Right lung (tissue), 2 donors: ENCODE measurements at regions not wholly inside any gene's neighbourhood (a gene's known extent, or its start where the extent isn't known, plus 50 kb on each side); places are given as distances from the start of the nearest gene placed in this dataset.

Source experiments
- DNase-seq, 2 donors: peaks; one replicate each; pipeline ENCODE4 v3.0.0-alpha.2; 2013

DNA sequence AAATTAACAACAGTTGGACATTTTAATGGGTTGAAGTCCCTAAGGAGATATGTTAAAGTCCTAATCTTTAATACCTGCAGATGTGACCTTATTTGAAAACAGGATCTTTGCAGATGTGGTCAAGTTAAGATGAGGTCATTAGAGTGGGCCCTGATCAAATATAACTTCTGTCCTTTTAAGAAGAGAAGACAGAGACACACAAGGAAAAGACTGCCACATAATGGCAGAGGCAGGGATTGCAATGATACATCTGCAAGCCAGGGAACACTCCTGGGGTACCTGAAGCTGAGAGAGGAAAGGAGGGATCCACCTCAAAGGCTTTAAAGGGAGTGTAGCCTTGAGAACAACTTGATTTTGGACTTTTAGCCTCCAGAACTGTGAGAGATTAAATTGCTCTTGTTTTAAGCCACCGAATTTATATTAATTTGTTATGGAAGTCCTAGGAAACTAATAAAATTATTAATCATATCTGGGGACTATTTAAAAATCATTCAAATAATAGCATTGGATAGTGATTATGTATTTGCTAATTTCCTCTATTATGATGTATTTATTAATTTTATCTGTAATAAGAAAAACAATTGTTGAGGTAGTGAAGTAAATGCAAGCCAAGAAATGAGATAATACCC is 700.0 kb upstream of the PCDH15 start:
- DNase-seq, result peak; percentile 4 to 10

GRCh38 chr10:55497893-55498499 is 697.0 kb upstream of the PCDH15 start:
- no peak for DNase-seq

DNA sequence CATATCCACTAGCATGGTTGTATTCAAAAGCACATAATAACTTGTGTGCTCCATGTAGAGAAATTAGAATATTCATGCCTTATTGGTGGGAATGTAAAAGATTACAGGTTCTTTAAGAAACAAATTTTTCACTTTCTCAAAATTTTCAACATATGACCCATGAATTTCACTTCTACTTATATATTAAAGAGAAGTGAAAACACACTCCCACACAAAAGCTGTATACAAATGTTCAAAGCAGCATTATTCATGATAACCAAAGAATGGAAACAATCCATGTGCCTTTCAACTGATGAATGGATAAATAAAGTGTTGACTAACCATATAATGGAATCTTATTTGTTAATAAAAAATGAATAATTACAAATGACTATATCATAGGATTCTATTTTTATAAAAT is 694.5 kb upstream of the PCDH15 start:
- no peak for DNase-seq

DNA sequence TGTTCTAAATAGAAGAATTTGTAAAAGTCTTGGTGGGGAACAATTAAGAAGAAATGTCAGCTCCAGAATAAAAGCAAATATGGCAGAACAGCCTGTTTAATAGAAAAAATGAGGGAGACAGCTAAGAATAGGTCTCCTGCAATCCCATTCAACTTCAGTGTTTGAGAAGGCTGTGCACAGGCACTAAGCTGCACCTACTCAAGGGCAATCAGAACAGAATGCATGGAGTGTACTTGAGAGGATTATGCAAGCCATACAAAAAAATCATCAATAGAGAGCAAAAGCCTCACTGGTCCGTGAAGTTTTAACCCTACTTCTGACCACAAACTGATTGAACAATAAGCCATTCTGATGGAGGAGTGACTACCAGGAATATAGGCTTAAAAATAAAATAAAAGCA is 690.7 kb upstream of the PCDH15 start:
- DNase-seq, result no peak

GRCh38 chr10:55485827-55486226 is 684.8 kb upstream of the PCDH15 start:
- DNase-seq, result no peak

GRCh38 chr10:55476129-55476528 is 675.1 kb upstream of the PCDH15 start:
- DNase-seq, result no peak

- DNase-seq, result no peak
Measured at GRCh38 chr10:55474258-55474657, 673.2 kb upstream of the PCDH15 start.

DNA sequence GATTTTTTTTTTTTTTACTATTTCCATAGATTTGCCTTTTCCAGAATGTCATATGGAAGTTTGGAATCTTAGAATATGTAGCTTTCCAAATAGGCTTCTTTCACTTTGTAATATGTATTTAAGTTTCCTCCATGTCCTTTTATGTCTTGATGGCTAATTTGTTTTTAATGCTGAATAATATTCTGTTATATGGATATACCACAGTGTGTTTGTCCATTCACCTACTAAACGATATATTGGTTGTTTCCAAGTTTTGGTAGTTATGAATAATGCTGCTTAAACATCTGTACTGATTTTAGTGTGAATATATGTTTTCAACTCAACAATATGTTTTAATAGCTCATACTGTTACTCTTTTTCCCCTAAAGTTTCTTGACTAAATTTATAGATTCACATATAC is 669.8 kb upstream of the PCDH15 start:
- no peak for DNase-seq

DNA sequence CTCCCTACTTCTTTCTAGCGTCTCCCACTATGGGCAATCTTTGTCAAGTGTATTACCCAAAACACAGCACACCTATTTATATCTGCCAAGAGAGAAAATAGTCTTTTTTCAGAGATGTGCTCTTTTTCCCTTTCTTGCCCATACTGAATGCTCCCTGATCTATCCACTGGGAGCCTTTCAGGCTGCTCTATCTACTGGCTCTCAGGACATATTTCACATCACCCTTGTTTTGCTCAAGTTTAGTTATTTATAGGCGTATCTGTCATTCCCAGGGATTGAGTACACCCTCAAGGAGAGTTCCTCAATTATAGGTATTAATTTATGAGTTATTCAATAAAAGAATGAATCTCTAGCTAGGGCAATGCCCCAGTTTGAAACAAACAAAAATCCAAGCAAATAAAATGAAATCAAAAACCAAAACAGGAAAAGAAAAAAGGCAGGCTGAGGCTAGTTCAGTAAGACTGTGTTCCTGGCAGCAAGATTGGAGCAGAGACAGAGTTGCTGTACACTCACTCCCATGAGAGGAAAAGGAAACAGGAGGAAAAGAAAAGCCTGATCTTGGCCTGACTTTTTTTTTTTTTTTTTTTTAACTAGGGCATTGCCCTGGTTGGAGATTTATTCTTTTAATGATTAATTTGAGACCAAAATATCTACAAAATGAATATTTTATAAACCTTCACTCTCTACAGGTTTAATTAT is 665.9 kb upstream of the PCDH15 start:
- DNase-seq, result no peak

- no peak for DNase-seq
Measured at GRCh38 chr10:55464083-55464482, 663.1 kb upstream of the PCDH15 start.

GRCh38 chr10:55460008-55460407 is 659.0 kb upstream of the PCDH15 start:
- DNase-seq, result no peak

- peak; percentile 6 to 8 for DNase-seq
Measured at GRCh38 chr10:55449981-55450380, 649.0 kb upstream of the PCDH15 start.

DNA sequence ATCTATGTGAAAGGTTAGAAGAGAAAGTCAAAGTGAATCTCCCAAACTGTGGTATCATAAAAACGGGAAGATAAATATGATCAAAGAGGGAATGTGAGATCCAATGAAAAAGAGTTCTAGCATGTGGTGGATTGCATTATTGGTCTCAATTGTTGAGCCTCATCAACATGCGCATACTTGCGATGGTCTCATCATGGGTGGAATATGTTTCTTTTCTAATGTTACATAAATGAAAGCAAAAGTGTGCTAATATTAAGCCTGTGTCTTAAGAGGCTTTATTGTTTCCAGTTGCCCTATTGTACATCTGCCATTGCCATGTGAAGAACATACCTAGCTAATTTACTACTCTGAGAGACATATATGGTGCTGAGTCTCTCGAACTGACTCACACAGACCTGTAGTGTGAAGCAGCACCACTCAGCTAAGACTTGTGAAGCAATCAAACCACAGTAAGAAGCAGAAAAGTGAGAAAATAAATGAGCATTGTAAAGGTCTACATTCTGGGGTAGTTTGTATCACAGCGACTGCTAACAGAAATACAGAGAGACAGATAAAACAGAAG is 645.5 kb upstream of the PCDH15 start:
- DNase-seq, result no peak

GRCh38 chr10:55441777-55442176 is 640.7 kb upstream of the PCDH15 start:
- DNase-seq, result no peak

DNA sequence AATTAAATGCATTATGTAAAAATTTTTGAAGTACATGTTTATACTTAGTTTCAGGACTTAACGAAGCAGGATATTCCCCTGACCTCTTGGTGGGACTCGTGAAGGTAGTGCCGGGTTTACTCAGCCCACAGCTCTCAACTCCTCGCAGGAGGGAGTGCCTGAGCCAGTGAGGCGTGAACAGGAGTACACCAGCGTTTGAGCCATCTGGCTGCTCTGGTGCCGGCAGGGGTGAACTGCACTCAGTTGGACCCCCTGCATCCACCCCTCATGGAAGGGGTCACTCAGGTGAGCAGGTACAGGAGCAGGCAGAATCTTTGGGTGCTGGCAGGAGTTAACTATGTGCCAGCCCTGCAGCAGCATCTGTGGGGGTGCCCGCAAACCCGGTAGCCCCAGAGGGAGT is 625.1 kb upstream of the PCDH15 start:
- DNase-seq, result no peak

GRCh38 chr10:55410415-55410885 is 609.4 kb upstream of the PCDH15 start:
- peak; percentile 20 to 24 for DNase-seq

- no peak for DNase-seq
Measured at GRCh38 chr10:55404094-55404493, 603.1 kb upstream of the PCDH15 start.

GRCh38 chr10:55400075-55400849 is 599.2 kb upstream of the PCDH15 start:
- no peak for DNase-seq

DNA sequence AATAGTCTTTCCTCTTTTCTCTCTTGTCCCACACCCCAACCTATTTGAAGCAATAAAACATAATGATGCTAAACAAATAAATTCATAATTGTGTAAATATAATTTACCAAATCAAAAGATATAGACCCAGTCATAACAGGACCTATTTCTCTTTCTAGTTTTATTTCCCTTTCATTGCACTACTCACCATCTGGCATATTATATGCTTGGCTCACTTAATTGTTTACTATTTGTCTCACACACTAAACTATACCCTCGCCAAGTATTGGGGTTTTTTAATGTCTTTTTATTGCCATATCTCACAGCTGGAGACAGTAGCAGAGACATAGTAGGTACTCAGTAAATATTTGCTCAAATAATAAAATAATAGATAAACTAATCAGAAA is 597.5 kb upstream of the PCDH15 start:
- DNase-seq, result no peak

GRCh38 chr10:55397777-55398496 is 596.9 kb upstream of the PCDH15 start:
- no peak for DNase-seq

- no peak for DNase-seq
Measured at GRCh38 chr10:55378196-55378595, 577.2 kb upstream of the PCDH15 start.
